Activated CD8-positive, alpha-beta memory T cell treated with anti-CD3 and anti-CD28 coated beads for 1 hour (primary cell): ENCODE measurements at regions not wholly inside any gene's neighbourhood (a gene's known extent, or its start where the extent isn't known, plus 50 kb on each side); places are given as distances from the start of the nearest gene placed in this dataset.

Source experiments
- DNase-seq, 2 donors: peaks; one replicate each; pipeline ENCODE4 v3.0.0-alpha.2; 2020; ENCODE audit warnings: low read depth in 1 of 2; ENCODE audit errors: extremely low read depth in 1 of 2

GRCh38 chr17:77390870-77391269 is 250.1 kb downstream of the SEC14L1 start:
- no peak for DNase-seq

GRCh38 chr17:77391668-77392375 is 251.1 kb downstream of the SEC14L1 start:
- DNase-seq = no peak

GRCh38 chr17:77392376-77393273 is 251.9 kb downstream of the SEC14L1 start:
- no peak for DNase-seq

- DNase-seq = no peak
Measured at GRCh38 chr17:77393274-77393600, 252.5 kb downstream of the SEC14L1 start.

- no peak for DNase-seq
Measured at GRCh38 chr17:77393867-77394539, 253.2 kb downstream of the SEC14L1 start.

- no peak for DNase-seq
Measured at GRCh38 chr17:77394540-77395295, 253.9 kb downstream of the SEC14L1 start.

- DNase-seq = no peak
Measured at GRCh38 chr17:77395501-77396048, 254.8 kb downstream of the SEC14L1 start.

- DNase-seq = no peak
Measured at GRCh38 chr17:77396610-77397009, 255.8 kb downstream of the SEC14L1 start.

GRCh38 chr17:77398274-77398673 is 257.5 kb downstream of the SEC14L1 start:
- DNase-seq = no peak

GRCh38 chr17:77399319-77399957 is 258.7 kb downstream of the SEC14L1 start:
- no peak for DNase-seq

GRCh38 chr17:77400445-77400870 is 259.7 kb downstream of the SEC14L1 start:
- DNase-seq = peak; percentile 50 to 69

- no peak for DNase-seq
Measured at GRCh38 chr17:77402159-77402731, 261.5 kb downstream of the SEC14L1 start.

- no peak for DNase-seq
Measured at GRCh38 chr17:77403854-77404253, 263.1 kb downstream of the SEC14L1 start.

- peak; percentile 68 to 71 for DNase-seq
Measured at GRCh38 chr17:77404812-77405581, 264.2 kb downstream of the SEC14L1 start.

GRCh38 chr17:77405867-77406732 is 265.3 kb downstream of the SEC14L1 start:
- no peak for DNase-seq

GRCh38 chr17:77407321-77408277 is 266.8 kb downstream of the SEC14L1 start:
- no peak for DNase-seq

- DNase-seq = no peak
Measured at GRCh38 chr17:77408284-77408683, 267.5 kb downstream of the SEC14L1 start.
